Adipocyte (in vitro differentiated cells): ENCODE measurements at regions not wholly inside any gene's neighbourhood (a gene's known extent, or its start where the extent isn't known, plus 50 kb on each side); places are given as distances from the start of the nearest gene placed in this dataset.

ENCODE experiments used
- DNase-seq: peaks from one replicate; pipeline ENCODE4 v3.0.0-alpha.2; 2015; ENCODE audit warnings: low read depth
- H3K27me3 ChIP-seq: replicated peaks from 2 replicates; pipeline ENCODE4 v1.7.0; 2013; ENCODE audit warnings: mild to moderate bottlenecking, low read length, moderate library complexity; ENCODE audit not compliant: control insufficient read depth, insufficient read depth
- H3K36me3 ChIP-seq: 2 replicates; pipeline ENCODE4 v1.7.0; 2013; ENCODE audit warnings: low read length, mild to moderate bottlenecking, moderate library complexity; ENCODE audit not compliant: control insufficient read depth, insufficient read depth, severe bottlenecking
- H3K4me1 ChIP-seq: 2 replicates; pipeline ENCODE4 v1.7.0; 2013; ENCODE audit warnings: mild to moderate bottlenecking, low read length, moderate library complexity; ENCODE audit not compliant: control insufficient read depth, insufficient read depth
- H3K4me3 ChIP-seq: 2 replicates; pipeline ENCODE4 v1.7.0; 2013; ENCODE audit warnings: mild to moderate bottlenecking, low read length, moderate library complexity
- H3K9ac ChIP-seq: 2 replicates; pipeline ENCODE4 v1.7.0; 2013; ENCODE audit warnings: mild to moderate bottlenecking, low read length, moderate library complexity
- H3K9me3 ChIP-seq: 2 replicates; pipeline ENCODE4 v1.7.0; 2013; ENCODE audit warnings: mild to moderate bottlenecking, low read length, moderate library complexity; ENCODE audit not compliant: control insufficient read depth

DNA sequence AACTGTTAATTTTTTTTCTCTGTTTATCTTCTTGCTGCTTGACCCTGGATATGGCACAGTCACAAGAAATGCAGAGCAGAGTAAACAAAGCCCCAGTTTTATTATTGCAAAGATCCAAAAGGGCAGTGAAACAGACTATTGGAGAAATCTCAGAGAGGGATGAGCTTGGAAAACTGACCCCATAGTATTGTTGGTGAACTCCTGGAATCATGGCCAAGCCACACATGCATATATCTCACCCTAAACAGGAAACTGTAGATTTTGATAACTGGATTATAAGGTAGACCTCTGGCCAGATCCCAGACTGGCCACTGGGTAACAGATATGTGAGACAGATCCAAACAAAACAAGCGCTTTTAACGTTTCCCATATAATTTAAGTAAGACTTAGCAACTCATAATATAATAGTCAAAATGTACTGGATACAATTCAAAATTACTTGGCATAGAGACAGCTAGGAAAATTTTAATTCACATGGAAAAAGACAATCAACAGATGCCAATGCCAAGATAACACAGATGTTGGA lies 263.5 kb upstream of the SEMA6A start:
- no peaks in the 10 kb centered on the region for H3K9me3 ChIP-seq
- H3K9ac ChIP-seq, result no peak overlapping the region
- DNase-seq, result no peak
- H3K4me3 ChIP-seq, result no peak overlapping the region
- H3K4me1 ChIP-seq, result no peaks in the 10 kb centered on the region
- no peaks in the 10 kb centered on the region for H3K27me3 ChIP-seq
- H3K36me3 ChIP-seq, result no peaks in the 10 kb centered on the region

DNA sequence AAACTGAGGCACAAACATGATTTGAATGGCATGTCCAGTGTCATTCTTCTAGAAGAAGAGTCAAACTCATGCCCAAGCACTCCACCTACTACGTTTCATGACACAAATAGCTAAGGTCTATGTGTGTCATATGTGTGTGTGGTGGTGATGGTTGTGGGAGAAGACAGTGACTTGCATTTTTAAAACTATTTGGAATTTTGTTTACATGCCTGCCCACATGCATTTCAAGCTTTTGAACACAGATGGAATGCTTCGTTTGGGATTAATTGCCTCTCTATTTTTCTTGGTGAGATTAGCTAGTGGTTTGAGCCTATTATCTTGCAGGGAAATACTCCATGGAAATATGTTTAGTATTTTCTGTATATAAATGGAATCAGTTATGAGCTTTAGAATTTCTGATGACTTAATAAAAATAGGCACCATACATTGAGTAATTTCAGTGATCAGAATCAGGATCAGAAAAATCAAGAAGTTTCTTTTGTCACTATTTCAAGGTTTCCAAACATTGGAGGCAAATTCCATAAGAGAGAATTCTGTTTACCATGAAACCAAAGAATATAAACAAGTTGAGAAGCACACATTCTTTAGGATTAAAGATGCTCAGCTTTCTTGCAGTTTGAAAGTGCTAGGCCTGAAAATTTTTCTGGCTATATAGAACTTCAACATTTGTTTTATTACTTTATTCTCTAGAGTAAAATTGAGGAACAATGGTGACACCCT lies 260.3 kb upstream of the SEMA6A start:
- H3K9me3 ChIP-seq, result no peaks in the 10 kb centered on the region
- no peak overlapping the region for H3K9ac ChIP-seq
- H3K4me3 ChIP-seq, result no peak overlapping the region
- DNase-seq, result no peak
- H3K4me1 ChIP-seq, result no peaks in the 10 kb centered on the region
- H3K27me3 ChIP-seq, result no peaks in the 10 kb centered on the region
- H3K36me3 ChIP-seq, result no peaks in the 10 kb centered on the region

DNA sequence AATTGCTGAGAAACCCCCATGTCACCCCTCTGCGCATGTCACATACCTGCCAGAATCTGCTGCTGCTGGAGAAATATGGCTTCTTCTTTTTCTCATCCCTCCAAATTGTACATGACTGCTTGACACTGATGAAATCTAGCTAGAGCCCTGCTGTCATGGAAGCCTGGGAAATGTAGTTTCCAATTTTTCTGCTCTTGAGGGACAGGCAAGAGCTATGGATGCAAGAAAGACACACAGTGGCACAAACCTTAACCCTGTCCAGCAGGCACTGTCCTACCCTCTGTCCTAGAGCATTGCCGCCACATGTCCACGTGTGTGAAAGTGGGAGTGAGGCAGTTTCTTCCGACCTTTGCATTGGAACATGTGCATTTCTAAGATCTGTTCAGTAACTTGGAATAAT lies 255.5 kb upstream of the SEMA6A start:
- Histone ChIP-seq H3K27me3 (no peaks in the 10 kb centered on the region), H3K4me3 (no peak overlapping the region), H3K4me1 (no peaks in the 10 kb centered on the region), H3K9me3 (no peaks in the 10 kb centered on the region), H3K9ac (no peak overlapping the region), H3K36me3 (no peaks in the 10 kb centered on the region)
- no peak for DNase-seq

DNA sequence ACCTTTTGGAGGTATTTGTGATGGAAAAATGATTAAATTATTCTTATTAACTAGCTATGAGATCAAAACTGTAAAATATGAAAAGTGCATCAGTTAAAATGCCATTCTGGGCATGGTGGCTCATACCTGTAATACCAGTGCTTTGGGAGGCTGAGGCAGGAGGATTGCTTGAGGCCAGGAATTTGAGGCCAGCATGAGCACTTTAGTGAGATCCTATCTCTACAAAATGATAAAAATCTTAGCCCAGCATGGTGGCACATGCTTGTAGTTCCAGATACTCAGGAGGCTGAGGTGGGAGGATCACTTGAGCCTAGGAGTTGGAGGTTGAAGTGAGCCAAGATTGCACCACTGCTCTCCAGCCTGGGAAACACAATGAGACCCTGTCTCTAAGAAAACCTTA lies 252.5 kb upstream of the SEMA6A start:
- H3K4me3 ChIP-seq, result no peak overlapping the region
- H3K27me3 ChIP-seq, result no peaks in the 10 kb centered on the region
- H3K9me3 ChIP-seq, result no peaks in the 10 kb centered on the region
- no peak for DNase-seq
- H3K36me3 ChIP-seq, result no peaks in the 10 kb centered on the region
- no peak overlapping the region for H3K9ac ChIP-seq
- no peaks in the 10 kb centered on the region for H3K4me1 ChIP-seq

GRCh38 chr5:116825486-116825885 lies 250.9 kb upstream of the SEMA6A start:
- no peak overlapping the region for H3K4me3 ChIP-seq
- no peaks in the 10 kb centered on the region for H3K36me3 ChIP-seq
- no peaks in the 10 kb centered on the region for H3K4me1 ChIP-seq
- no peaks in the 10 kb centered on the region for H3K27me3 ChIP-seq
- no peaks in the 10 kb centered on the region for H3K9me3 ChIP-seq
- no peak for DNase-seq
- H3K9ac ChIP-seq, result no peak overlapping the region

GRCh38 chr5:116824751-116825438 lies 250.3 kb upstream of the SEMA6A start:
- Histone ChIP-seq H3K9me3 (no peaks in the 10 kb centered on the region), H3K4me1 (no peaks in the 10 kb centered on the region), H3K4me3 (no peak overlapping the region), H3K9ac (no peak overlapping the region), H3K36me3 (no peaks in the 10 kb centered on the region), H3K27me3 (no peaks in the 10 kb centered on the region)
- DNase-seq, result no peak

DNA sequence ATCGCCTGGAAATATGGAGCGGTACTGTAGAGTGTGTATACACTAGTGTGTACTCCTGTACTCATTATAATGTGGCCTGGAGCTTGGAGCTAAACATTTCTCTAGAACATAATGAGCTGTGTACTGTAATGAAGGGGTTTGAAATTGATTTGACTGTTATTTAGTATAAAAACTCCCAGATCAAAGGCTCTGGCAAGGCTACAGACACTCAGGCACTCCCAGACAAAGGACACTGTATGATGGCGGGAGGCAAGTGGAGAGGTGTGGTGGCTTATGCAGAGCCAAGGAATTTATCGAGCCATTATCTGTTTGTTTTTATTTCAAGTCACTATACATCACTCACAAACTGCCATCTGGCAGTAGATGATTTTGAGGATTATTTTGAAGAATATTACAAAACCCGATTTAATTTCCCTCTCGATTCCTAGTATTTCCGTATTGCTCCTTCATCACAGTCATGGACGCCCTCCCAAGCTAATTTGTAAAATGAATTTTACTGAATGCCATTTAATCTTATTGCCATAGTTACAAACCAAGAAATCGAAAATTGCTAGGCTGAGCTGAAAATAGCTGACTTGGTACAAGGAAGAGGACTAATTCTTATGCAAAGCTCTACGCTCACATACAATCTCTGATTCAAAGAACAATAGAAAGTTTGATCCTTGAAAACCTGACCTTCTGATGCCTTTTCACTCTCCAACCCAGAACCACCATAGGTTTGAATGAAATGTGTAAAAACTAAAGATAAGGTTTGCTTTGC lies 240.2 kb upstream of the SEMA6A start:
- Histone ChIP-seq H3K9me3 (no peaks in the 10 kb centered on the region), H3K9ac (no peak overlapping the region), H3K4me1 (no peaks in the 10 kb centered on the region), H3K4me3 (no peak overlapping the region), H3K27me3 (no peaks in the 10 kb centered on the region), H3K36me3 (no peaks in the 10 kb centered on the region)
- no peak for DNase-seq

GRCh38 chr5:116813906-116814305 lies 239.3 kb upstream of the SEMA6A start:
- H3K4me3 ChIP-seq, result no peak overlapping the region
- DNase-seq, result no peak
- H3K4me1 ChIP-seq, result no peaks in the 10 kb centered on the region
- H3K27me3 ChIP-seq, result no peaks in the 10 kb centered on the region
- H3K9ac ChIP-seq, result no peak overlapping the region
- H3K9me3 ChIP-seq, result no peaks in the 10 kb centered on the region
- H3K36me3 ChIP-seq, result no peaks in the 10 kb centered on the region

DNA sequence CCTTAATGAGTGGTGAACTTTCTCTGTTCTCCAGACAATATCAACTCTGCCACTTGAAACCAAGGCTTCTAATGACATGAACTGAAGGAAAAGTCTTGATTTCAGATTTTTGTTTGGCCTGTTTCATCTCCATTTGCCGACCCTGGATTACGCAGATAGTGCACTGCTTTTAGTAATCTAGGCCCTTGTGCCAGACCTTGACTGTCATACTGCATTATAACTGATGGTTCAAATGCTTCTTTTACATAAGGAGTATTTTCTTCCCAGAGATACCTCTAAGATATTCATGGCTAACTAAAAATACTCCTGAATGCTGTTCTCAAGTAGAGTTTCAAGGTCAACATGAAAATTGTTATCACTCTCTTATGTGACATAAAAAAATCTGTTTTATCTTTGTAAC lies 238.7 kb upstream of the SEMA6A start:
- Histone ChIP-seq H3K9me3 (no peaks in the 10 kb centered on the region), H3K36me3 (no peaks in the 10 kb centered on the region), H3K4me1 (no peaks in the 10 kb centered on the region), H3K9ac (no peak overlapping the region), H3K4me3 (no peak overlapping the region), H3K27me3 (no peaks in the 10 kb centered on the region)
- DNase-seq, result no peak

- Histone ChIP-seq H3K27me3 (no peaks in the 10 kb centered on the region), H3K4me3 (no peak overlapping the region), H3K36me3 (no peaks in the 10 kb centered on the region), H3K9ac (no peak overlapping the region), H3K9me3 (no peaks in the 10 kb centered on the region), H3K4me1 (no peaks in the 10 kb centered on the region)
- DNase-seq, result no peak
Measured at GRCh38 chr5:116810951-116811350, 236.3 kb upstream of the SEMA6A start.

GRCh38 chr5:116806836-116807235 lies 232.2 kb upstream of the SEMA6A start:
- Histone ChIP-seq H3K36me3 (no peaks in the 10 kb centered on the region), H3K9ac (no peak overlapping the region), H3K4me3 (no peak overlapping the region), H3K9me3 (no peaks in the 10 kb centered on the region), H3K4me1 (no peaks in the 10 kb centered on the region), H3K27me3 (no peaks in the 10 kb centered on the region)
- DNase-seq, result no peak
